Activated CD4-positive, CD25-positive, alpha-beta regulatory T cell treated with anti-CD3 and anti-CD28 coated beads, Interleukin-2, amount 50 U/mL, for 16 hours (primary cell): ENCODE measurements at regions not wholly inside any gene's neighbourhood (a gene's known extent, or its start where the extent isn't known, plus 50 kb on each side); places are given as distances from the start of the nearest gene placed in this dataset.
"Not testable (repeated sequence)": the region's sequence is repeated elsewhere in the genome, so short reads cannot be mapped to it uniquely, and the experiment has no call there.

Experiments
- DNase-seq: peaks from one replicate; pipeline ENCODE4 v3.0.0-alpha.2; 2020; ENCODE audit warnings: low read depth, low spot score

- DNase-seq = no peak
These were observed 309.2 kb downstream of the SETD4 start for GRCh38 chr21:35751171-35751570.

GRCh38 chr21:35749904-35750303 lies 310.4 kb downstream of the SETD4 start:
- no peak for DNase-seq

GRCh38 chr21:35748678-35749314 lies 311.5 kb downstream of the SETD4 start:
- no peak for DNase-seq

- no peak for DNase-seq
These were observed 316.8 kb downstream of the SETD4 start for GRCh38 chr21:35743571-35743970.

GRCh38 chr21:35738347-35738961 lies 321.9 kb downstream of the SETD4 start:
- DNase-seq = no peak

DNA sequence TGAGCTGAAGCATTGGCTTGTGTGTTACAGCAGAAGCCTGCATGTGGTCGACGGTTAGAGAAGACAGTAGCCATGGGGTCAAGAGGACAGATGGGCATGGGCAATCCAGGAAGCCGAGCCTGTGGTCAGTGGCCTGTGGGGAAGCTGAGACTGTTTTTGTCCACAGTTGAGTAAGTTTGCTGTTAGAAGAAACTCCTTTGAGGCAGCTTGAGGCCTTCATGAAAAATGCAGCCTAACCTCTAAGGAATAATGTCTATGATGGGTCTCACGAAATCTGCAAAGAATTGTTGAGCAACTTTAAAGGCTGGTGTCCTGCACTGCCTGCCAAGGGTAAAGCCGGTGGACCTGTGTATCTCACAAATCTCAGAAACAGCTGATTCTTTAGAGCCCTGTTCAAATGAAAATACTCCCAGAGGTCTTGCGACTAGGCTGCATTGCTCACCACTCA lies 322.4 kb downstream of the SETD4 start:
- DNase-seq = no peak

DNA sequence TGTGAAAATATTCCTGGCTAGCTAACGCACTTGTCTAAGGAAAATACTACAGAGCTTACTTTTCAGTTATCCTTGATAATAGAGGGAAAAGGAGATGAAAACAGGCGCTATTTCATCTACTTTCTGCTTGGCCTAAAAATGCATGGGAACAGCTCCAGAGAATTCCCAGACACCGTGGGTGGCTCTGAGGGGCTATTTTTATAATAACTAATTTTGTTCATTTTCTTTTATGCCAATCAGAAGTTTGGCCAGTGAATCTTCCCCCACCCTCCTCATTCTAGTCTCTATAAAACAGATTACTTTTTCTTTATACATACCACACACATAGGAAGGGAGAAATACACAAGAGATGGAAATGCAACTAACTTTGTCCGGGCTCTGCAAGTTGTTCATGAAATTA lies 322.9 kb downstream of the SETD4 start:
- no peak for DNase-seq

- no peak for DNase-seq
These were observed 327.5 kb downstream of the SETD4 start for GRCh38 chr21:35732788-35733187.

- no peak for DNase-seq
These were observed 330.0 kb downstream of the SETD4 start for GRCh38 chr21:35730325-35730724.

GRCh38 chr21:35727830-35728229 lies 332.5 kb downstream of the SETD4 start:
- DNase-seq = no peak

DNA sequence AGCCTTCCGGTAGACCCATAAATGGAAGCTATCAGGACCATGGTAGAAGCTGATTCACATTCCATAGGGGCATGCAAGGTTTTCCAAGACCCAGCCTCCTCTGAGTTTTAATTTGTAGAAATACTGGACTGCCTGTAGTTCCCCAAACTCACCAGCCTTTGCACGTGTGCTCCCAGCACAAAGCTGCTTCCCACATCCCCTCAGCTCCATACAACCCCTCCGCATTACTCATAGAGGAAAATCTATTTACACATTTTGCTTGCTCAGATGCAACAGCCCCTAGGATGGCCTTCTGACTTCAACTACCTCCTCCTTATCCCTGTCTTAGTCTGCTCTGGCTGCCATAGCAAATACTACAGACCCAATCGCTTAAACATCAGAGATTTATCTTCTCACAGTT lies 336.2 kb downstream of the SETD4 start:
- no peak for DNase-seq

- no peak for DNase-seq
These were observed 338.6 kb downstream of the SETD4 start for GRCh38 chr21:35721701-35722100.

DNA sequence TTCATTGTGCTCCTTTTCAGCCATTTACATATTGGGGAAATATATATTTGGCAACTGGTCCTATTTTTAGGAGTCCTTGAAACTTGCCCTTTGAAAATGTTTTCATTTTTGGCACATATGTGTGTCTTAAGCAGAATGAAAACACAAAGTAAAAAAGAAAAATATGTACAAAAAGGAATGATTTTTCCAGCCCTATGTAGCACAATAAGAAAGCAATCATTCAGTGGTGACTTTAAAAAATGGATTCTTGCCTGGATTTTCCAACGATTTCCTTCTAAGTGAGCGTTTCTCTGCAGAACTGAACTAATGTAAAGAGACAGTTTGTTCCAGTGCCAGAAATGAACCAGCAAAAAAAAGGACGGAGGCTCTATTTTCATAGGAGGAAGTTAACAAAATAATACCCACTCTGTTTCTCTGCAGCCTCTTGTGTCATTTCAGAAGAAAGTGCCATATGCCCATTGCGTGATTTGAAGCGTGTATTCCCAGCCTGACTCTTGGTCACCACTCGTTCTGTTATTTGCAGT lies 340.1 kb downstream of the SETD4 start:
- DNase-seq = no peak

DNA sequence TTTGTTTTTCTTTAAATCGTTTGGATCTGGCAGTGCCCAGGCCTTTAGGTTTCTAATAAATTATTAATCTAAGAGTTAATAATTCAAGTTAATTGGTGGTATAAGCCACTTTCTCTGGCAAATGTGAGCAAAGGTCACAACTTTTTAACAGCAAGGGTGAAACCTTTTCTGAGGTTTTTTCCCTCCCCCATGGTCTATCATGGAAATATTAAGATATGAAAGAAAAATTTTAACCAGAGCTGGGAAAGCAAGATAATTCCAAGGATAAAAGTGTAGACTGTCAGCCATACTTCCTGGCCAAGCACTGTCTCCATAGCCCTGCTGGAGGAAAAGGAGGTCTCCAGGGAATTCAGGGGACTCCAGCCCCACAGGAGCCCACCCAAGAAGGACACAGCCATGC lies 341.2 kb downstream of the SETD4 start:
- no peak for DNase-seq

GRCh38 chr21:35716876-35717565 lies 343.3 kb downstream of the SETD4 start:
- DNase-seq = no peak

- no peak for DNase-seq
These were observed 346.4 kb downstream of the SETD4 start for GRCh38 chr21:35713914-35714313.

- no peak for DNase-seq
These were observed 348.7 kb downstream of the SETD4 start for GRCh38 chr21:35711661-35712060.

DNA sequence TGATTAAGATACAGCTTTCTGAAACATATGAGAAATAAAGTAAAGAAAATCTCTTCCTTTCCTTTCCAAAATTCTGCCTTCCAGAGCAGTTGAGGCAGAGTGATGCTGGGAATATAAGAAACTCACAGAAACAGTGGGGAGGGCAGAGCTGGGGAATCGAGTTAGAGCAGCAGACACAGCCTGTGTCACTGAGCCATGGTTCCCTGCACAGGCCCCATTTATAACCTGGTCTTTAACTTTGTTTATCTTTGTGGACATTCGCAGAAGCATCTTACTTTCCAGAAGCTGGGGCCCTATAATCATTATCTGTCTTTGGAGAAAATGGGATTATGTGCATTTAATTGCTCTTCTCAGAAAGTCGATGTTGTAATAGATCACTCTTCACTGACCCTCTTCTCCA lies 349.1 kb downstream of the SETD4 start:
- DNase-seq = no peak

- not testable (repeated sequence) for DNase-seq
These were observed 350.3 kb downstream of the SETD4 start for GRCh38 chr21:35709990-35710389.

DNA sequence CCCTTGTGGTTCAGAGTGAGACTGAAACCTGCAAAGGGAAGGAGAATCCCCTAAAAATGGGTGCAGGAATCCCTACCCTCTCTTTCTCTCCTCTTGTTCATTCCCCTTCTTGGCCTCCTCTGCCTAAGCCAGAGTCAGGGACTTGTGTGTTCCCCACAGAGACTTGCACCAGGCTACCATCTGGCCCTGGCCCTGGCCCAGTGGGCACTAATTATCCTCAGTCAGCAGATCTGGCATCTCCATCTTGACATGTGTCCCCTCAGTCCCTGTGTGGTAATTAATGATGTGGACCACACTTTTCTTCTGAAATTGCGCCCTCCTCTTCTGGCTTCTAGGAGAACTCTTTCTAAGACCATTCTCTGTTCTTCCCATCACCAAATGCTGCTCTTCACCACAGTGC lies 354.4 kb downstream of the SETD4 start:
- DNase-seq = no peak

DNA sequence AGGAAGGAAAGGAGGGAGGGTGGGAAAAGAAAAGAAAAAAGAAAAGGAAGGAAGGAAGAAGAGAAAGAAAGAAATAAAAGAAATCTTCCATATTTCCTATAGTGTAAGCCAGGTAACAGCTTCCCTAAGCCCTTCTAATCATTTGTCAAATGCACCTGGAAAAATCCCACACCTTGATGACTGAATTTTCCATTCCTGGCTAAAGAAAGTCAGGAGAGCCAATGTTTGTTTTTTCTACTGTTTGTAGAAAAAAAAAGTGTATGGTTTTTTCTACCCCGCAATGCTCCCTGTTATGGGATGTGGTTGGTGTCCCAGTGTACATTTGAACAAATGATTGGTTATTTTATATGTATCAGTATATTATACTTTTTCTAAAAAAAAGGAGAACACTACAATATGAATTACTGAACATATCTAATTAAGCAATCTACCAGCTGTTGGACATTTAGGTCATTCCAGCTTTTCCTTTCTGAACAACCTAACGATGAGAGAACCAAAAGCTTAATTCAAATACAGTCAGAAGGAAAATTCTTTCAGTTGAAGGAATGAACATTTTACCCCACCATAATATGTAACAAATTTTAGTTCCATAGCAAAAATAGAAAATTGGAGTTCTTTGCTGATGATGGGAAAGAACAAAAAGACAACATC lies 355.0 kb downstream of the SETD4 start:
- DNase-seq = no peak

DNA sequence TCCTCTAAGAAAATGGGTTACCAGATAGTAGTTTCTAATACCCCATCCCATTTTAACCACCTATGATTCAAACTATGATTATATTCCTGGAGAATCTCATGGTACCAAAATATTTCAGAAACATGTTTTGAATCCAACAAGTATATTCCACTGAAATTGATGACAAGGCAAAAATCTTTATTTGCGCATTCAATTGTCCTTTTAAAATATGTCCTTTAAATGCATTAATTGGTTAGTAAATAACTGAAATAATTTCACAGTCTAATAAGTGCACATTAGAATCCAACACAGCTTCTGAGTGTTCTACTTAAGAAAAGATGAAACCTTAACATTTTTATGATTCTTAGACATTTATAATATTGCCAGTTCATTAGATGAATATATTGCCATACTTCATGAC lies 356.6 kb downstream of the SETD4 start:
- no peak for DNase-seq
